ENCODE measurements at regions not wholly inside any gene's neighbourhood (a gene's known extent, or its start where the extent isn't known, plus 50 kb on each side); places are given as distances from the start of the nearest gene placed in this dataset.
"Not testable (repeated sequence)": the region's sequence is repeated elsewhere in the genome, so short reads cannot be mapped to it uniquely, and the experiment has no call there.

- no peak for DNase-seq
Measured at GRCh38 chr15:60152386-60152785, 148.3 kb downstream of the FOXB1 start.

- no peak for DNase-seq
Measured at GRCh38 chr15:60154764-60155325, 150.7 kb downstream of the FOXB1 start.

GRCh38 chr15:60155661-60156060 lies 151.6 kb downstream of the FOXB1 start:
- DNase-seq = no peak

GRCh38 chr15:60160909-60161308 lies 156.8 kb downstream of the FOXB1 start:
- no peak for DNase-seq

- DNase-seq = no peak
Measured at GRCh38 chr15:60161704-60162103, 157.6 kb downstream of the FOXB1 start.

- no peak for DNase-seq
Measured at GRCh38 chr15:60162251-60162967, 158.3 kb downstream of the FOXB1 start.

GRCh38 chr15:60162968-60163355 lies 158.9 kb downstream of the FOXB1 start:
- DNase-seq = no peak

GRCh38 chr15:60165111-60165510 lies 161.0 kb downstream of the FOXB1 start:
- no peak for DNase-seq

GRCh38 chr15:60172143-60172542 lies 168.0 kb downstream of the FOXB1 start:
- DNase-seq = no peak

- peak; percentile 15 for DNase-seq
Measured at GRCh38 chr15:60179786-60180391, 175.8 kb downstream of the FOXB1 start.

- DNase-seq = not testable (repeated sequence)
Measured at GRCh38 chr15:60181957-60182356, 177.8 kb downstream of the FOXB1 start.

GRCh38 chr15:60183366-60183765 lies 179.3 kb downstream of the FOXB1 start:
- no peak for DNase-seq

GRCh38 chr15:60184579-60184978 lies 180.5 kb downstream of the FOXB1 start:
- no peak for DNase-seq

GRCh38 chr15:60191016-60191415 lies 186.9 kb downstream of the FOXB1 start:
- no peak for DNase-seq

GRCh38 chr15:60191821-60192220 lies 187.7 kb downstream of the FOXB1 start:
- DNase-seq = no peak

- DNase-seq = no peak
Measured at GRCh38 chr15:60195611-60196010, 191.5 kb downstream of the FOXB1 start.

GRCh38 chr15:60204131-60204885 lies 193.5 kb downstream of the ANXA2 start:
- no peak for DNase-seq

GRCh38 chr15:60208709-60209108 lies 189.1 kb downstream of the ANXA2 start:
- no peak for DNase-seq

GRCh38 chr15:60212536-60212935 lies 185.2 kb downstream of the ANXA2 start:
- DNase-seq = no peak

GRCh38 chr15:60213377-60214000 lies 184.3 kb downstream of the ANXA2 start:
- DNase-seq = no peak

- DNase-seq = no peak
Measured at GRCh38 chr15:60214201-60214600, 183.6 kb downstream of the ANXA2 start.

GRCh38 chr15:60215225-60215963 lies 182.4 kb downstream of the ANXA2 start:
- no peak for DNase-seq

- DNase-seq = no peak
Measured at GRCh38 chr15:60217161-60217560, 180.6 kb downstream of the ANXA2 start.
